22Rv1 (cell line): ENCODE measurements at regions not wholly inside any gene's neighbourhood (a gene's known extent, or its start where the extent isn't known, plus 50 kb on each side); places are given as distances from the start of the nearest gene placed in this dataset.

Experiments
- H3K27ac ChIP-seq: fragments of 450-650 bp; 2 replicates; pipeline ENCODE4 v1.5.1; 2017
- ZFX ChIP-seq: fragments of 450-650 bp; IDR thresholded peaks from 2 replicates; pipeline ENCODE4 v1.6.1; 2017; ENCODE audit warnings: antibody characterized with exemption, borderline replicate concordance
- TF ChIP-seq, protein P1 (sequence below): fragments of 450-650 bp; IDR thresholded peaks from 2 replicates; pipeline ENCODE4 v1.5.1; 2017; ENCODE audit warnings: mild to moderate bottlenecking

DNA sequence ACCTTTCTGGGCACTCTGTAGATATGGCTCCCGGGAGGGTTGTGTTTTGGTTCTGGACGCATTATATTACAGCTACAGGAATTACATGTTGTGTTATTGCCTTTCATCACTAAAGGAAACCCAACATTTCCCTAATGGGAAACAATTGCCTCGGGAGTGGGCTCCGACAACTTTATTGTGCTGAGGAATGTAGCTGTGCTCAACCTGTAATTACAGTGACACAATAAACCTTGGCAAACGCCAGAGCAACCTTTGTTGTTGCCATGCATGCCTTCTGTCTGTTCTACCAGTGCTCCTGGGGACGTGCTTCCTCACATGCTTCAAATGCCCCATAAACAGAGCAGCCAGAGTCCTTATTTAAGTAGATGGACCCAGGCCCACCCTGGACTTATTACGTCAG lies 182.4 kb downstream of the DIRAS2 start:
- no peak overlapping the region for H3K27ac ChIP-seq
- no peak for TF ChIP-seq ZFX
- TF ChIP-seq, protein P1, sequence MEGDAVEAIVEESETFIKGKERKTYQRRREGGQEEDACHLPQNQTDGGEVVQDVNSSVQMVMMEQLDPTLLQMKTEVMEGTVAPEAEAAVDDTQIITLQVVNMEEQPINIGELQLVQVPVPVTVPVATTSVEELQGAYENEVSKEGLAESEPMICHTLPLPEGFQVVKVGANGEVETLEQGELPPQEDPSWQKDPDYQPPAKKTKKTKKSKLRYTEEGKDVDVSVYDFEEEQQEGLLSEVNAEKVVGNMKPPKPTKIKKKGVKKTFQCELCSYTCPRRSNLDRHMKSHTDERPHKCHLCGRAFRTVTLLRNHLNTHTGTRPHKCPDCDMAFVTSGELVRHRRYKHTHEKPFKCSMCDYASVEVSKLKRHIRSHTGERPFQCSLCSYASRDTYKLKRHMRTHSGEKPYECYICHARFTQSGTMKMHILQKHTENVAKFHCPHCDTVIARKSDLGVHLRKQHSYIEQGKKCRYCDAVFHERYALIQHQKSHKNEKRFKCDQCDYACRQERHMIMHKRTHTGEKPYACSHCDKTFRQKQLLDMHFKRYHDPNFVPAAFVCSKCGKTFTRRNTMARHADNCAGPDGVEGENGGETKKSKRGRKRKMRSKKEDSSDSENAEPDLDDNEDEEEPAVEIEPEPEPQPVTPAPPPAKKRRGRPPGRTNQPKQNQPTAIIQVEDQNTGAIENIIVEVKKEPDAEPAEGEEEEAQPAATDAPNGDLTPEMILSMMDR, result no peak

DNA sequence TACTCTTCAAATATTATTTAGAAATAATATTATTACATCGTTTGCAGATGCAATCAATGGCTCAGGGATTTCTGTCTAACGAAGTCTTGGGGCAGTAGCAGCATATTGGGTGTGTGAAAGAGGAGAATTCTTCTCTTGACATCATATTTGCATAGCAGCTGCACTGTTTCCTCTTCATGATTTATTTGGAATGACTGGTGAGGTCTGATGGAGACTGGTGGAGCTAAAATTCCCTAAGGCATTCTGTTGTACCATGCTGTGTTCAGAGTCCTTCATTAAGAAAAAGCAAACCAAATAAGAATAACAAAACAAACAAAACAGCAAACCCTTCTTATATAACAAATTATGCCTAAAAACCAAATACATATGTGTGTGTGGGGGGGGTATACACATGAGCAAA lies 177.6 kb downstream of the DIRAS2 start:
- H3K27ac ChIP-seq, result no peak overlapping the region
- TF ChIP-seq, protein P1, result no peak
- TF ChIP-seq ZFX, result no peak

DNA sequence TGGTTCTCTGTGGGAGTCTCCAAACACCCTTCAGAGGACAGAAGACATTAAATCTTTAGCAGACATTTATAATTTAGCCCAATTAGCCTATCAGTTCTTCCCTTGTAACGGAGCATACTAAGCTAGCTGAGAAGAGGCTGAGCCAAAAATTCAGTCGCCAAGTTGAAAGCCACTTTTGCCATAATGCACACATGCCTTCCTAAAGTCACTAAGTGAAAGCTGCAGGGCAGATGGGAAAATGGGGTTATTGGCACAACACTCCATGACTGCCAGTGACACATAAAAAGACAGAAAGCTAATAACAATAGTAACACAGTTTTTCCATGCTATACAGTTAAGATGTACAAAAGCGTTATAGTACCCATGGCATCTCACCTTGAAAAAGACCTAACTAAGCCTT lies 176.2 kb downstream of the DIRAS2 start:
- TF ChIP-seq, protein P1, result no peak
- no peak for TF ChIP-seq ZFX
- H3K27ac ChIP-seq, result no peak overlapping the region

DNA sequence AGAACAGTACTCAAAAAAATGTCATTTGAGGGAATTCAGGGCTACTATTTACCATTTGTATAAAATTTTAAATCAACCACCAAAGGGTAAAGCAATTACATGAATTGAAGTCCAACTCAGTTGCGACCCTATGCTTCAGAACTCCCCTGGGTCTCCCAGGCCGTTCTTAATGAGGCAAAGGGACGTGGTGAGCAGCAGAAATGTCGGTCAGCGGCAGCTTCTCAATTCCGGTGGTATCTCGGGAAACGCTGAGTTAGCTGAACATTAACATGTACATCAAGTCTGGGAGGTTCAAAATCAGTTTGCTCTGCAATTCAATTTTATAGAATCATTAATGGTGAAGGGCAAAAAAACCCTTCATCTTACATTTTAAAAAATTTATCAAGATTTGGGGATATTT lies 173.2 kb downstream of the DIRAS2 start:
- H3K27ac ChIP-seq, result no peak overlapping the region
- TF ChIP-seq ZFX, result no peak
- TF ChIP-seq, protein P1, result no peak

DNA sequence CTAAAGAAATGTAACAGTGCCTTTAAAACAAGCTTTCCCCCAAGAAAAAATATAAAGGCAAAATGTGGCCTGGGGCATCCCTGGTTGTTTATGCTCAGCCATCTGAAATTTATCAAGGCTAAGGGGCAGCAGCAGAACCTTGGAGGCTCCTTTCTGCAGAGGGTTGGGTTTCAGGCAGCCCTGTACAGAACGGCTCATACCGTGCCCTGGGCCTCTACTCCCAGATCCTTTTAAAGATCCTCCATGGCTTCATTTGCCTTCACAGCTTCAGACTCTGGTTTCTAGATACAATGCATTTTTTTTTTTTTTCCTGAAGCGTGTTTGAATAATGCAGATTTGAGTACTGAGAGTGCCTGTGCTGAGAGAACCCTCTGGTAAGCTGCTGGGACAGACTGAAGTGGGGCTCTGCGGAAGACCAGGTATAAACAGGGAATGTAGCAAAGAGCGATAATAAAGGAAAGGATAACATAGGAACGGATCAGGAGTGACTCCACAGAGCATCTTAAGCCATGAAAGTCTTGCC lies 172.7 kb downstream of the DIRAS2 start:
- no peak overlapping the region for H3K27ac ChIP-seq
- TF ChIP-seq, protein P1, result no peak
- TF ChIP-seq ZFX, result no peak

DNA sequence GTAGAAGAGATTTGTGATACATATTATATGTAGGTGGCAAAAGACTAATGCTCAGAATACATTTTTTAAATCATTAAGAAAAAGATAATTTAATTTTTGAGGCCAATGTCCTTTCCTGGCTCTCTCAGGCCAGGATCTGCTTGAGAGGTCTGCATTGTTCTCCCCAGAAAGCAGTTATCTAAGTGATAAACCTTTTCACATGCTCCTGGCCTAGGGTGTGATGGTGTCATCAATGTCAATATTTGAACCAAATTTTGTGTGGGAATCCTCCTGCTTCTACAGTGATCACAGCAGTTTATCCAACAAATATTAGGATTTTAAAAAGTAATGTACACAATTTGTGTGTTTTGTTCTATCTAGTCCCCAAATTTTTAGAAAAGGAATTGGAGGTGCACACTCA lies 166.6 kb downstream of the DIRAS2 start:
- no peak overlapping the region for H3K27ac ChIP-seq
- no peak for TF ChIP-seq ZFX
- TF ChIP-seq, protein P1, result no peak

DNA sequence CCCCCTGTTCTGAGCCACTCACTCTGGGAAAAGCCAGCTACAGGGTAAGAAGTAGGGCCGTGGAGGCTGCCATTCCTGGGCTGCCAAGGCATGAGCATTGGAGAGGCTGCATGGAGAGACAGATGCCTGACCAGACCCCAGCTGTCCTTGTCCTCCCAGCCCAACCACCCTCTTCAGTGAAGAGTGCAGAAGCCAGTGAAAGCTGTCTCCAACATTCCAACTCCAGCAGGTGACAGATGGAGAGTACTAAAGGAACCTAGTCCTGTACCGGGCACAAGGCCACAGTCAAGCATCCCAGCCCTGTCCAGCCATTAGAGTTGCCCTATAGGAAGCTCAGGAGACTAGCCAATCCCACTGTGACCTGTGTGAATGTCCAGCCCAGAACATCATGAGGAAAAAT lies 165.1 kb downstream of the DIRAS2 start:
- H3K27ac ChIP-seq, result no peak overlapping the region
- no peak for TF ChIP-seq ZFX
- TF ChIP-seq, protein P1, result no peak
